K562 (cell line): ENCODE measurements at regions not wholly inside any gene's neighbourhood (a gene's known extent, or its start where the extent isn't known, plus 50 kb on each side); places are given as distances from the start of the nearest gene placed in this dataset.

Experiments used
- CC2D1A ChIP-seq: fragments of 450-650 bp; IDR thresholded peaks from 2 replicates; pipeline ENCODE4 v1.6.1; 2017; ENCODE audit warnings: mild to moderate bottlenecking
- EZH2 ChIP-seq: IDR thresholded peaks from 2 replicates; pipeline ENCODE4 v1.6.1; 2012; ENCODE audit warnings: low read depth, mild to moderate bottlenecking, inconsistent platforms, low read length, borderline replicate concordance
- HDGF ChIP-seq: fragments of 450-650 bp; IDR thresholded peaks from 2 replicates; pipeline ENCODE4 v1.6.1; 2016
- SMC3 ChIP-seq: conservative IDR thresholded peaks from 2 replicates; pipeline ENCODE4 v1.6.1; 2011; ENCODE audit warnings: low read depth, low read length, improper control_type of control experiment; ENCODE audit not compliant: insufficient read depth
- TAF1 ChIP-seq: IDR thresholded peaks from 2 replicates; pipeline ENCODE4 v1.6.1; 2011; ENCODE audit warnings: mild to moderate bottlenecking, low read length, moderate library complexity; ENCODE audit not compliant: insufficient read depth, control insufficient read depth, severe bottlenecking; ENCODE audit errors: extremely low read depth

DNA sequence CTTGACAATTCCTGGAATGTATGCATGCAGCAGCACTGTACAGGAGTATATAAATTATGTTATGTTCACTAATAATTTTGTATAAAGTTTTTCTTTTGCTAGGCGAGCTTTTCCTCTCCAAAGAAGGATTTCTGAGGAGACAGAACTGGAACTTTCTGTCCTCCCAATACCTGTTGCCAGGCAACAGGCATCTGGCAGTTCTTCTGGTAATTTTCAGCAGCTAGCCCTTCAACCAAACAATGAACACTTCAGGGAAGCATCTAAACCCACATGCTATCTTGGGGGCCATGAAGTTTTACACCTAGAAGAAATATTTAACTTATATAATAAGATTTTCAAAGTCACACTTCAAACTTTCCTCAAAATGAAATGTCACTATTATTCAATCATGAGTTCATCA, 162.9 kb upstream of the SYT10 start:
- TF ChIP-seq EZH2 (no peak), TAF1 (no peak), SMC3 (no peak), HDGF (no peak), CC2D1A (no peak)
